ENCODE measurements at regions not wholly inside any gene's neighbourhood (a gene's known extent, or its start where the extent isn't known, plus 50 kb on each side); places are given as distances from the start of the nearest gene placed in this dataset.
"Not testable (repeated sequence)": the region's sequence is repeated elsewhere in the genome, so short reads cannot be mapped to it uniquely, and the experiment has no call there.

GRCh38 chr3:101913168-101913567 lies 63.9 kb downstream of the NFKBIZ start:
- no peaks in the 10 kb centered on the region for H3K9me3 ChIP-seq
- H3K27me3 ChIP-seq, result no peaks in the 10 kb centered on the region
- H3K4me3 ChIP-seq, result no peak overlapping the region
- no peak for DNase-seq
- no peaks in the 10 kb centered on the region for H3K36me3 ChIP-seq

DNA sequence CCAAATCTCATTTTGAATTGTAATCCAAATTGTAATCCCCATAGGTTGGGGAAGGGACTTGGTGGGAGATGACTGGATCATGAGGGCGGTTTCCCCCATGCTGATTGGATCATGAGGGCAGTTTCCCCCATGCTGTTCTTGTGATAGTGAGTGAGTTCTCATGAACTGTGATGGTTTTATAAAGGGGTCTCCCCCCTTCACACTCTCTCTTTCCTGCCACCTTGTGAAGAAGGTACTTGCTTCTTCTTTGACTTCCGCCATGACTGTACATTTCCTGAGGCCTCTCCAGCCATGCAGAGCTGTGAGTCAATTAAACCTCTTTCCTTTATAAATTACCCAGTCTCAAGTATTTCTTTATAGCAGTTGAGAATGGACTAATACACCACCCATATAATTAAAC lies 68.4 kb downstream of the NFKBIZ start:
- DNase-seq, H3K9me3 ChIP-seq, H3K36me3 ChIP-seq, H3K27me3 ChIP-seq, H3K4me3 ChIP-seq: not testable (repeated sequence)

GRCh38 chr3:101922151-101922725 lies 72.9 kb downstream of the NFKBIZ start:
- not testable (repeated sequence) for H3K36me3 ChIP-seq, H3K9me3 ChIP-seq, H3K4me3 ChIP-seq, DNase-seq, H3K27me3 ChIP-seq

DNA sequence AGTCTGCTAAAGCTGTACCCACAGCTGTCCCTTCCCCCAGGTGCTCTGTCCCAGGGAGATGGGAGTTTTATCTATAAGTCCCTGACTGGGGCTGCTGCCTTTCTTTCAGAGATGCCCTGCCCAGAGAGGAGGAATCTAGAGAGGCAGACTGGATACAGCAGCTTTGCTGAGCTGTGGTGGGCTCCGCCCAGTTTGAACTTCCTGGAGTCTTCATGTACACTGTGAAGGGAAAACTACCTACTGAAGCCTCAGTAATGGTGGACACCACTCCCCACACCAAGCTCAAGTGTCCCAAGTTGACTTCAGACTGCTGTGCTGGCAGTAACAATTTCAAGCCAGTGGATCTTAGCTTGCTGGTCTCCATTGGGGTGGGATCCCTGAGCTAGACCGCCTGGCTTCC lies 75.3 kb downstream of the NFKBIZ start:
- H3K9me3 ChIP-seq, H3K36me3 ChIP-seq, DNase-seq, H3K4me3 ChIP-seq, H3K27me3 ChIP-seq: not testable (repeated sequence)

DNA sequence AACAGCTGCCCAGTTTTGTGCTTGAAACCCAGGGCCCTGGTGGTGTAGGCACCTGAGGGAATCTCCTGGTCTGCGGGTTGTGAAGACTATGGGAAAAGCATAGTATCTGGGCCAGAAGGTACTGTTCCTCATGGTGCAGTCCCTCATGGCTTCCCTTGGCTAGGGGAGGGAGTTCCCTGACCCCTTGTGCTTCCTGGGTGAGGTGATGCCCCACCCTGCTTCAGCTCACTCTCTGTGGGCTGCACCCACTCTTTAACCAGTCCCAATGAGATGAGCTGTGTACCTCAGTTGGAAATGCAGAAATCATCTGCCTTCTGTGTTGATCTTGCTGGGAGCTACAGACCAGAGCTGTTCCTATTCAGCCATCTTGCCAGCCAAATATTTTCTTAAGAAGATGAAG lies 75.8 kb downstream of the NFKBIZ start:
- not testable (repeated sequence) for H3K9me3 ChIP-seq, H3K27me3 ChIP-seq, H3K4me3 ChIP-seq, H3K36me3 ChIP-seq, DNase-seq

- peaks cover 5% of the 10 kb centered on the region; the same call in 1 of the 2 replicates for H3K9me3 ChIP-seq
- H3K27me3 ChIP-seq, result no peaks in the 10 kb centered on the region
- no peak overlapping the region for H3K4me3 ChIP-seq
- no peak for DNase-seq
- no peaks in the 10 kb centered on the region for H3K36me3 ChIP-seq
Observed at GRCh38 chr3:101925564-101925963, 76.2 kb downstream of the NFKBIZ start.

DNA sequence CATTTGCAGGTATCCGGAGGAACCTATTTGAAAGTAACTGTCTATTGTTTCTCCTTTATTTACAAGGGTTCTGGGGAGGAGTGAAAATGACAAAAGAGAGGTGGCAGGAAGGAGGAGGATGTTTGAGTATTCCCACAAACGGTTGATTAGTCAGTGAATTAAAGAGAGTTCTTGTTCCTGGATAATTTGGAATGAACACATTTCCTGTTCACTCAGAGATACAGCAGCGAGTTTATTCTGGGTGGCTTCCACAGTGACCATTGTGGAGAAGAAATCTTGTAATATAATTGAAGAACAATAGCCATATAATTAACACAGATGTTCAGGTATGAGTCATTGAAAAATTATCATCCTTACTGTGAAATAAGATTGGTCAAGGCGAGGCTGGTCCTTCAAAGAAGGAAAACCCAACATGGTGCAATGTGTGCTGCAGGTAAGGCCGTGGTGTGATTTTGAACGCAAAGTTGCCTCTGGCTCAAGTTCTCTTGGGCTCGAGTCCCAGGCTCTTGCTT lies 77.3 kb downstream of the NFKBIZ start:
- Histone ChIP-seq H3K4me3 (no peak overlapping the region), H3K27me3 (no peaks in the 10 kb centered on the region), H3K9me3 (peaks cover 4% of the 10 kb centered on the region; the same call in 1 of the 2 replicates), H3K36me3 (no peaks in the 10 kb centered on the region)
- peak; percentile 12 for DNase-seq

GRCh38 chr3:101928890-101929289 lies 79.6 kb downstream of the NFKBIZ start:
- Histone ChIP-seq H3K4me3 (no peak overlapping the region), H3K9me3 (no peaks in the 10 kb centered on the region; the same call in 1 of the 2 replicates), H3K36me3 (no peaks in the 10 kb centered on the region), H3K27me3 (no peaks in the 10 kb centered on the region)
- peak; percentile 85 for DNase-seq

DNA sequence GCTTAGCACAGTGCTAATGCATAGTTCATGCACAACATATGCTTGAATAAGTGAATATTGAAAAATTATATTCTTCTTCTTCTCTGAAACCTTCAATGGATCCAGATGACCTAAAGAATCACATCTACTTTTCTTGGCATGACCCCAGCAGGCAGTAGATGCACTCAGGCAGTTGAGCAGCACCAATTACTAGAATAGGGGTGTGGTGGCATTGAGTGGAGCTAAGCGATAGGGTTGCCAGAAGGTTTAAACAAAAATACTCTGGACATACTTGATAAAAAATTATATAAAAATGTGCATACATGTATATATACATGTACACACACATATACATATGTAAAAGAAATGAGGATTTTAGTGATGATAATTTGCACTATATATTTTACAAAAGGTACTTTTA lies 81.8 kb downstream of the NFKBIZ start:
- Histone ChIP-seq H3K27me3 (no peaks in the 10 kb centered on the region), H3K4me3 (no peak overlapping the region), H3K9me3 (no peaks in the 10 kb centered on the region), H3K36me3 (no peaks in the 10 kb centered on the region)
- no peak for DNase-seq

DNA sequence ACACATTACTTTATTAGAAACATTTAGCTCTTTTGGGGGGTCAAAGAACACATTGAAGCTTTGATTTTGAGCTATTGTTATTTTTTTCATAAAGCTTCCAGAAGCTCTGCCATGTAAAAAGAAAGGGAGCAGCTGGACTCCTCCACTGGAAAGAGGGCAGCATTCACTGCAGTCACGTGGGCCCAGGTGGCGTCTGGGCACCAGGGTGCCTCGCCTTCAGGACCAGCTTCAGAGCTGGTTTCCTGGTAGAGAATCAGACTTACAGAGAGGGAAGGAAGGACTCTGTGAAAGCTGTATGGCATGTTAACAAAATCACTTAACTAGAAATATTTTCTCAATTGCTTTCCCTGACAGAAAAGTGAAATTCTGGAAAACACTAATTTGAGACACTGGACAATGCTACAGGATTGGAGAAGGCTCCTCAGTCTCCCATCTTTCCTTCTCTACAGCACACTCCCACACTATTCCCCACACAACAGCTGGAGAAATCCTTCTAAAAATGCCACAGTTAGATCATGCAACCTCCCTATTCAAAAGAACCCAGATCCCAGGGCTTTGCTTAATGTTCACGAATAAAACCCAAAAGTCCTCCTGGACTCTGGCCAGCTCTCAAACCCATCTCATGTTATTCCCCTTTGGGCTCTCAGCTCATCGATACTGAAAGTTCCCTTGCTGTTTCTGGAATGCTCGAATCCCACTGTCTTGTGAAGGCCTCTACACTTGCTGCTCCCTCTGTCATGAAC lies 83.2 kb downstream of the NFKBIZ start:
- no peak for DNase-seq

DNA sequence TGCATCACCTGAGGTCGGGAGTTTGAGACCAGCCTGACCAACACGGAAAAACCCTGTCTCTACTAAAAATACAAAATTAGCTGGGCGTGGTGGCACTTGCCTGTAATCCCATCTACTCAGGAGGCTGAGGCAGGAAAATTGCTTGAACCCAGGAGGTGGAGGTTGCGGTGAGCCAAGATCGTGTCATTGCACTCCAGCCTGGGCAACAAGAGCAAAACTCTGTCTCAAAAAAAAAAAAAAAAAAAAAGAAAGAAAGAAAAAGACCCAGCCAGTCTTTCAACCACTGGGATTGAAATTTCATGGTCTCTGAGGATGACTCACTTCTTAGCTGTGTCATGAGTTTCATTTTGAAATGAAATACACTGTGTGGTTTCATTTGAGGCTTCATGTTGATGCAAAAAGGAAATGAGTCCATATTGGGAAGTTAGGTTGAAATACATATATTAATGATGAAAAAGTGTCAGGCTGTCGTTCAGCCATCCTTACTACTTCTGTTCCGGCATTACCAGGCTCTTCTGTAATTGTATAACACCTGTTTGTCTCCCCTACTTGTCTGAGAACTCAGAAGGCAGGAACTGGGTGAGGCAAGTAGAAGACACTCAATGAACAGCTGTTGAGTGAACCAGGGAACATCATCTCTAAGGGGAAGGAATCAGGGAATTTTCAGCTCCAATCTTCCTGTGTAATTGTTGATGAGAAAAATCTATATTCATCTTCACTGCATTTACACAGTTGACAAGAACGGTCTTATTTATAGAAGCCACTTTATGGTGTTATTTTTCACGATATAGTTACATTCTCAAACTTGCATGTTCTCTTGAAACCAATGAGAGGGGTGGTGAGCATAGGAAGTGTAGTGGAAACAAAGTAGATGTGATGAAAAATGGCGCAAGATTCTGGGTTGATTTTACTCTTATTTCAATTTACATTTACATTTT lies 87.4 kb downstream of the NFKBIZ start:
- H3K36me3 ChIP-seq, result no peaks in the 10 kb centered on the region

More for the DNA sequence above, 83.2 kb downstream of the NFKBIZ start:
- Histone ChIP-seq H3K27me3 (no peaks in the 10 kb centered on the region), H3K4me3 (no peak overlapping the region), H3K9me3 (no peaks in the 10 kb centered on the region), H3K36me3 (no peaks in the 10 kb centered on the region)

DNA sequence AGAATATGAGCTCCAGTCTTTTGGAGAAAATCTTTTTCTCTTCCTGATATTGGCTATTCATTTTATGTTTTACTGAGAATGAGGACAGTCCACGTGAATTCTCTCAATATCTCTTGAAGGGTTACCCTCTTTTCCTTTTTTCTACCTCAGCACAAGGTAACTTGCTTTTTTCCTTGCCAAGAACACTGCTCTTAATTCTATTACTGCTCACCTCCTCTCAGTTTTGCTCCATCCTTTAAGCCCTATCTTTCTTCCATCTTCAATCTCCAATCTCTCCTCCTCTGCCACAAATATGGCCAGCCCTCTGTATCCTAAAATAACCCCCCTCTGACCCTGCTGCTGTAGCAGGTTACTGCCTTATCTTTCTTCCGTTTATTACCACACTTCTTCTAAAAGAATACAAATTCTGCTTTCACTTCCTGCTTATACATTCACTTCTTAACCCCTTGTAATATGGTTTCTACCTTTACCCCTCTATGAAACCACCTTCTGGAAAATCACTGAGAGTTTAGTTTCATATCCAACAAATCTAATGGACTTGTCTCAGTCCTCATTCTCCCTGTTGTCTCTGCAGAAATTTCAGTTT lies 89.0 kb downstream of the NFKBIZ start:
- no peak for DNase-seq
- Histone ChIP-seq H3K9me3 (no peaks in the 10 kb centered on the region), H3K27me3 (no peaks in the 10 kb centered on the region), H3K36me3 (no peaks in the 10 kb centered on the region), H3K4me3 (no peak overlapping the region)

More for the DNA sequence above, 87.4 kb downstream of the NFKBIZ start:
- Histone ChIP-seq H3K27me3 (no peaks in the 10 kb centered on the region), H3K4me3 (no peak overlapping the region), H3K9me3 (no peaks in the 10 kb centered on the region)
- DNase-seq, result peak; percentile 31

DNA sequence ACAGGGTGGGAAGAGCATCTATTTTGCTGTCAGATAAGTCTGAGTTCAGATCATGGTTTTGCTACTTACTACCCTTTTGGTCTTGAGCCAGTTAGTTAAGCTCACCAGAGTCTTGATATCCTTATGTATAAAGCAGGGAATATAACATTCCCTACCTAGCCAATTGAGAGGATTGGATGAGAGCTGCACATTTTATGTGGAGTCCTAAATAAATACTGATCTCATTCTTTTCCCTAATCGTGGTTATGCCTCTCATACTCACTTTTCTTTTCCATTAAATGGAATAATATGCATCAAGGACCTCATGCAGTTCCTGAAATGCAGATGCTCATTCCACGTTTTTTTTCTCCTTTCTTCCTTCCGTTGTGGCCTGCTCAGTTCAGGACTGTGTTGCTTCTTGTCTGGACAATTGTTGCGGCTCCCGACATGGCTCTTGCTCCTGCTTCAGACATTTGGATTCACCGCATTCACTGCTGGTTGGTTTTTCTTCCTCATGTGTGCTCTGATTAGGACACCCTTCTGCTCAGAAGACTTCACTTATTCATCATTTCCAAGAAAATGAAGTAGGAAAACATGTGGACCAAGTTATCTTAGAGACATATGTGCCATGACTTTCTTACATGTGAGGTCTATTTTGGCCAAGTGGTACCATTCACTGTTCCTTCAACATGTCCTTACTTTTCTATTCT lies 90.2 kb downstream of the NFKBIZ start:
- Histone ChIP-seq H3K4me3 (no peak overlapping the region), H3K9me3 (no peaks in the 10 kb centered on the region), H3K27me3 (no peaks in the 10 kb centered on the region), H3K36me3 (no peaks in the 10 kb centered on the region)
- no peak for DNase-seq

- Histone ChIP-seq H3K9me3 (no peaks in the 10 kb centered on the region), H3K4me3 (peak overlapping the region; percentile 11)
Observed at GRCh38 chr3:101940521-101941317, 91.4 kb downstream of the NFKBIZ start.

DNA sequence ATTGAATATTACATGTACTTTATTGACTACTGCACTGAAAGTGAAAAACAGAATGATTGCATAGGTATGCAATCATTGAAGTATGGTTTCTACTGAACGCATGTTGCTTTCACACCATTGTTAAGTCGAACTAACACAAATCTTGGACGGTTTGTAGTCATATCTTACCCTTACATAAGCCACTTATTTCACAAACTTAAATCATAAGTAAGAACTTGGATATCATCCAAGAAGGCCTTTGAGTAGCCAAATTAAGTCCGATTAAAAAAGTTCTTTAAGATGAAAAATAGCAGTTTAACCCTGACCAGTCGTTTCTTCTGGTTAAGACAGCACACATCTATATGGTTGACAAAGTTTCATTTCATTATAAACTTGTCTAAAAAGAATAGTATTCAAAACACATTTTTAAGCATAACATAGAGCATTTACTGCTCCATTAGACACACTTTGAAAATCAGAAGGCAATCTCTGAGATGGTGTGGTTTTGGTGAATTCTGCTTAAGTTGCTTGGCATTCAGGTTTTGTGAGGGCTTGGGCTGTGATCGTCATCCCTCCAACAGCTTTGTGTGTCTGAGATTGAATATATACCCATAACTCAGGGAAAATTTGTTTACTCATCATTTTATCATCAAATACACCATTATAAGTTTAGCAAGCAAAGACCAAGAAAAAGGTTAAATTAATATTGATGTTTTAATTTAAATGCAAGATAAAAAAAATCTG lies 92.2 kb downstream of the NFKBIZ start:
- DNase-seq, result no peak
- H3K4me3 ChIP-seq, result no peak overlapping the region

More at GRCh38 chr3:101940521-101941317, 91.4 kb downstream of the NFKBIZ start:
- Histone ChIP-seq H3K36me3 (no peaks in the 10 kb centered on the region), H3K27me3 (no peaks in the 10 kb centered on the region)
- DNase-seq, result peak; percentile 94

More for the DNA sequence above, 92.2 kb downstream of the NFKBIZ start:
- Histone ChIP-seq H3K36me3 (no peaks in the 10 kb centered on the region), H3K9me3 (no peaks in the 10 kb centered on the region), H3K27me3 (no peaks in the 10 kb centered on the region)

Measured in MG63 (cell line).